ENCODE measurements at regions not wholly inside any gene's neighbourhood (a gene's known extent, or its start where the extent isn't known, plus 50 kb on each side); places are given as distances from the start of the nearest gene placed in this dataset.
A peak's percentile ranks its signal among the peaks of the same experiment; 100 is the strongest.

- DNase-seq (ENCODE audit: low read depth), result no peak
- TF ChIP-seq CTCF (conservative IDR thresholded peaks at IDR 0.05; ENCODE audit: control insufficient read depth, insufficient read depth, low read depth, low read length), result no peak
- no peak overlapping the region for H3K4me3 ChIP-seq (ENCODE audit: control insufficient read depth, low read depth, low read length)
Observed at GRCh38 chr6:100136590-100136989, 142.6 kb upstream of the MCHR2 start.

GRCh38 chr6:100135977-100136376, 142.0 kb upstream of the MCHR2 start:
- TF ChIP-seq CTCF (conservative IDR thresholded peaks at IDR 0.05; ENCODE audit: control insufficient read depth, insufficient read depth, low read depth, low read length), result no peak
- no peak overlapping the region for H3K4me3 ChIP-seq (ENCODE audit: control insufficient read depth, low read depth, low read length)
- no peak for DNase-seq (ENCODE audit: low read depth)

DNA sequence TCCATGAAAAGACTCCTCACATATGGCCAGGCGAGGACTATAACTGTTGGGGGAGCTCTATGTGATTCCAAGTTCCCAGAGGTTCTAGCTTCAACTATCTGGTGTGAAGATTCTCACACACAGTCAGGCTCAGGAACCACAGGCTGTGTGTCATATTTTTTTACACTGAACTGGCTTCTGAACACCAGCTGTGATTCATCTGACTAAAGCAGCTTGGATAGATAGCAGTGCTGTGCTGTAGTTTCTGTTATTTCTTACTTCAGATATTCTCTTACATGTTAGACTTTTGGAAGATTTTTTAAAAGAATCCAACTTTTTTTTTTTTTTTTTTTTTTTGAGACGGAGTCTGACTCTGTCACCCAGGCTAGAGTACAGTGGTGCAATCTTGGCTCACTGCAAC, 140.7 kb upstream of the MCHR2 start:
- peak; percentile 54 for DNase-seq (ENCODE audit: low read depth)
- no peak for TF ChIP-seq CTCF (conservative IDR thresholded peaks at IDR 0.05; ENCODE audit: control insufficient read depth, insufficient read depth, low read depth, low read length)
- H3K4me3 ChIP-seq (ENCODE audit: control insufficient read depth, low read depth, low read length), result no peak overlapping the region

- no peak overlapping the region for H3K4me3 ChIP-seq (ENCODE audit: control insufficient read depth, low read depth, low read length)
- DNase-seq (ENCODE audit: low read depth), result no peak
- no peak for TF ChIP-seq CTCF (conservative IDR thresholded peaks at IDR 0.05; ENCODE audit: control insufficient read depth, insufficient read depth, low read depth, low read length)
Observed at GRCh38 chr6:100134297-100134696, 140.3 kb upstream of the MCHR2 start.

DNA sequence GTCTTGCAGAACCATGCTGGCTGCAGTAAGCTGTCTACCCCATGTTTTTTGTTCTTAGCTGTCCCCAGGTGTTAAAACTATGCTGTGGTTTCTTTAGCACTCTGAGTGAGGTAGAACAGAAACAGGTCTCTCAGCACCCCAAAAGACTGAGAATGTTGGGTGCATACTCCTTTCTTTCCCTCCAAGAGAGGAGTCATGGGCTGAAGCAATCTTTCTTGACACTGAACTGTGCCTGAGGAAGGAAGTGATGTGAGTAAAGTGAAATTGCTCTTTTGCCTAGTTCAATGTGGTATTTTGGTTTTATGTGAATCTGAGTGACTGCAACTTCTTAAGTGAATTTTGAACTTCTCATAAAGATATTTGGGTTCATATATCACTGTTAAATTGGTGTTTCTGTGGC, 138.0 kb upstream of the MCHR2 start:
- no peak for TF ChIP-seq CTCF (conservative IDR thresholded peaks at IDR 0.05; ENCODE audit: control insufficient read depth, insufficient read depth, low read depth, low read length)
- DNase-seq (ENCODE audit: low read depth), result no peak
- no peak overlapping the region for H3K4me3 ChIP-seq (ENCODE audit: control insufficient read depth, low read depth, low read length)

DNA sequence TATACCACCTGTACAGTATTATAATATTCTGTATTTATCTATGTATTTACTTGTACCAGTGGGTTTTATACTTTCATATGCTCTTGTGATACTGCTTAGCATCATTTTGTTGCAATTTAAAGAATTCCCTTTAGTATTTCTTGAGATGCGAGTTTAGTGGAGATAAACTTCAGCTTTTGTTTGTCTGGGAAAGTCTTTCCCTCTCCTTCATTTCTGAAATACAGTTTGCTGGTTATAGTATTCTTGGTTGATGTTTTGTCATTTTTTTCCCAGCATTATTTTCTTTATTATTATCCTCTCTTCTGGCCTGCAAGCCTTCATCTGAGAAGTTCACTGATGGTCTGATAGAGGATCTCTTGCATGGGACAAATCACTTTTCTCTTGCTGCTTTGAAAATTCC, 136.6 kb upstream of the MCHR2 start:
- no peak overlapping the region for H3K4me3 ChIP-seq (ENCODE audit: control insufficient read depth, low read depth, low read length)
- TF ChIP-seq CTCF (conservative IDR thresholded peaks at IDR 0.05; ENCODE audit: control insufficient read depth, insufficient read depth, low read depth, low read length), result no peak
- no peak for DNase-seq (ENCODE audit: low read depth)

GRCh38 chr6:100126790-100127484, 132.9 kb upstream of the MCHR2 start:
- DNase-seq (ENCODE audit: low read depth), result no peak
- H3K4me3 ChIP-seq (ENCODE audit: control insufficient read depth, low read depth, low read length), result no peak overlapping the region
- TF ChIP-seq CTCF (conservative IDR thresholded peaks at IDR 0.05; ENCODE audit: control insufficient read depth, insufficient read depth, low read depth, low read length), result no peak
